Kidney epithelial cell (primary cell): ENCODE measurements at regions not wholly inside any gene's neighbourhood (a gene's known extent, or its start where the extent isn't known, plus 50 kb on each side); places are given as distances from the start of the nearest gene placed in this dataset.

ENCODE experiments used
- DNase-seq: peaks from one replicate; pipeline ENCODE4 v3.0.0-alpha.2; 2010; ENCODE audit warnings: low read depth
- H3K27me3 ChIP-seq: 2 replicates; pipeline ENCODE4 v1.6.0; 2011; ENCODE audit warnings: low read length; ENCODE audit not compliant: control insufficient read depth, insufficient read depth
- H3K36me3 ChIP-seq: 2 replicates; pipeline ENCODE4 v1.5.1; 2011; ENCODE audit warnings: low read length; ENCODE audit not compliant: control insufficient read depth, insufficient read depth
- H3K4me3 ChIP-seq: 2 replicates; pipeline ENCODE4 v1.5.1; 2011; ENCODE audit warnings: low read depth, mild to moderate bottlenecking, control low read depth, low read length
- CTCF ChIP-seq: IDR thresholded peaks from 2 replicates; pipeline ENCODE4 v1.5.1; 2011; ENCODE audit warnings: mild to moderate bottlenecking, moderate library complexity, low read length, control low read depth, inconsistent platforms; ENCODE audit not compliant: insufficient read depth, poor library complexity, severe bottlenecking

- DNase-seq: no peak
- Histone ChIP-seq H3K36me3 (no peaks in the 10 kb centered on the region), H3K27me3 (no peaks in the 10 kb centered on the region), H3K4me3 (no peak overlapping the region)
- no peak for TF ChIP-seq CTCF
Measured at GRCh38 chr6:92608751-92609150, 810.6 kb downstream of the EPHA7 start.

- no peak for TF ChIP-seq CTCF
- no peak for DNase-seq
- H3K27me3 ChIP-seq: no peaks in the 10 kb centered on the region
- H3K4me3 ChIP-seq: no peak overlapping the region
- H3K36me3 ChIP-seq: no peaks in the 10 kb centered on the region
Measured at GRCh38 chr6:92593201-92593600, 826.2 kb downstream of the EPHA7 start.

GRCh38 chr6:92589996-92590395 lies 829.4 kb downstream of the EPHA7 start:
- no peak for TF ChIP-seq CTCF
- H3K36me3 ChIP-seq: no peaks in the 10 kb centered on the region
- no peak overlapping the region for H3K4me3 ChIP-seq
- DNase-seq: no peak
- H3K27me3 ChIP-seq: no peaks in the 10 kb centered on the region

GRCh38 chr6:92588148-92588547 lies 831.2 kb downstream of the EPHA7 start:
- H3K4me3 ChIP-seq: no peak overlapping the region
- TF ChIP-seq CTCF: no peak
- no peaks in the 10 kb centered on the region for H3K36me3 ChIP-seq
- H3K27me3 ChIP-seq: no peaks in the 10 kb centered on the region
- DNase-seq: no peak

- no peaks in the 10 kb centered on the region for H3K27me3 ChIP-seq
- no peak overlapping the region for H3K4me3 ChIP-seq
- no peaks in the 10 kb centered on the region for H3K36me3 ChIP-seq
- no peak for TF ChIP-seq CTCF
- no peak for DNase-seq
Measured at GRCh38 chr6:92587525-92587924, 831.8 kb downstream of the EPHA7 start.

- H3K4me3 ChIP-seq: no peak overlapping the region
- no peaks in the 10 kb centered on the region for H3K27me3 ChIP-seq
- DNase-seq: no peak
- no peaks in the 10 kb centered on the region for H3K36me3 ChIP-seq
- TF ChIP-seq CTCF: no peak
Measured at GRCh38 chr6:92586236-92586977, 833.0 kb downstream of the EPHA7 start.
